IPS-18c (cell line): ENCODE measurements at regions not wholly inside any gene's neighbourhood (a gene's known extent, or its start where the extent isn't known, plus 50 kb on each side); places are given as distances from the start of the nearest gene placed in this dataset.

ENCODE experiments used
- H3K4me3 ChIP-seq: 2 replicates; pipeline ENCODE4 v1.7.0; 2013; ENCODE audit warnings: low read depth, mild to moderate bottlenecking, low read length, moderate library complexity; ENCODE audit not compliant: insufficient read depth
- H3K9me3 ChIP-seq: one replicate; pipeline ENCODE4 v1.6.1; 2013; ENCODE audit warnings: mild to moderate bottlenecking, low read length, moderate library complexity; ENCODE audit not compliant: control insufficient read depth, insufficient read depth

DNA sequence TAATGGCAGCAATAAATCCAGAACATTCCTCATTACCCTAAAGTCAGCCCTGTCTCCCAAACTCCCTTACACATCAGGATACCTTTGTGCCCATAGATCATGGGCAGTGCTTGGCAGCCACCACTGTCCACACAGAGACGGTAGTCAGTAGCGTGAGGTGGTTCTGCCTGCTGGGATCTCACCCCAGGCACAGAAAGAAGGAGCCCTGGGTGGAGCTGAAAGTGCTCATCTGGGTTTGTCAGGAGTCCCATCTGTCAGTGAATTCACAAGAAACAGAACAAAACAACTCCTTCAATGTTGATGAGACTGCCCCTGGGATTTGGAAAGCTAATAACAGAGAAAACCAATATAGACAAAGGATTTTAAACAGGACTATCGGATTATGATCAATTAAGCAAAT lies 90.2 kb upstream of the PRSS58 start:
- Histone ChIP-seq H3K9me3 (no peaks in the 10 kb centered on the region), H3K4me3 (no peak overlapping the region)

DNA sequence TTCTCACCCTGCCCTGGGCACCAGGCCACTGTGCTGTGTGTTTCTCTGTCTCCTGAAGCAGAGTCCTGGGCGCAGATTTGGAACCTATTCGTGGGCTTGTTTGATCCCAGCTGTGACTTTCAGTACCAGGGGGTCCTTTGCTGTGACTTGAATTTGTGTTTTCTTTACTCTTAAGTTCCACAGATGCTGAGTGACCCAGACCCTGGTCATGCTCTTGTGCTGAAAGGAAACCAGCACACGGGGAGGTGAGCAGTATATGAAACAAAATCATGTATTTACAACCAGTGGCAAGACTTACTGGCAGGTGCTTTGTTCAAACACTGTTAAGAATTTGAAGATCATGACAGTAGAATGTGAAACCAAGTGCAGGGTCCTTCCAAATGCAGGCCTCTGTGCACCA lies 89.2 kb upstream of the PRSS58 start:
- H3K9me3 ChIP-seq: no peaks in the 10 kb centered on the region
- H3K4me3 ChIP-seq: no peak overlapping the region

DNA sequence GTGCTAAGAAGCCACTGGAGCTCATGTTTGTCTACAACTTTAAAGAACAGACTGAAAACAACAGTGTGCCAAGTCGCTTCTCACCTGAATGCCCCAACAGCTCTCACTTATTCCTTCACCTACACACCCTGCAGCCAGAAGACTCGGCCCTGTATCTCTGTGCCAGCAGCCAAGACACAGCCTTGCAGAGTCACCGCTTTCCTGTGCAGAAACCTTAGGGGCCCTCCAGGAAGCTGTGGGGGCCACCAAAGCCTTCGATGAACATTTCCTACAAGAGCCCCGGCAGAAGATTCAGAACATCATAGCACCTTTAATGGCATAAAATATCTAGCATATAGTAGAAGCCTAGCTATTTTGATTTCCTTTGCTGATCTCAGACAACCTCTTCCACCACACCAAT lies 88.0 kb upstream of the PRSS58 start:
- Histone ChIP-seq H3K4me3 (no peak overlapping the region), H3K9me3 (no peaks in the 10 kb centered on the region)

DNA sequence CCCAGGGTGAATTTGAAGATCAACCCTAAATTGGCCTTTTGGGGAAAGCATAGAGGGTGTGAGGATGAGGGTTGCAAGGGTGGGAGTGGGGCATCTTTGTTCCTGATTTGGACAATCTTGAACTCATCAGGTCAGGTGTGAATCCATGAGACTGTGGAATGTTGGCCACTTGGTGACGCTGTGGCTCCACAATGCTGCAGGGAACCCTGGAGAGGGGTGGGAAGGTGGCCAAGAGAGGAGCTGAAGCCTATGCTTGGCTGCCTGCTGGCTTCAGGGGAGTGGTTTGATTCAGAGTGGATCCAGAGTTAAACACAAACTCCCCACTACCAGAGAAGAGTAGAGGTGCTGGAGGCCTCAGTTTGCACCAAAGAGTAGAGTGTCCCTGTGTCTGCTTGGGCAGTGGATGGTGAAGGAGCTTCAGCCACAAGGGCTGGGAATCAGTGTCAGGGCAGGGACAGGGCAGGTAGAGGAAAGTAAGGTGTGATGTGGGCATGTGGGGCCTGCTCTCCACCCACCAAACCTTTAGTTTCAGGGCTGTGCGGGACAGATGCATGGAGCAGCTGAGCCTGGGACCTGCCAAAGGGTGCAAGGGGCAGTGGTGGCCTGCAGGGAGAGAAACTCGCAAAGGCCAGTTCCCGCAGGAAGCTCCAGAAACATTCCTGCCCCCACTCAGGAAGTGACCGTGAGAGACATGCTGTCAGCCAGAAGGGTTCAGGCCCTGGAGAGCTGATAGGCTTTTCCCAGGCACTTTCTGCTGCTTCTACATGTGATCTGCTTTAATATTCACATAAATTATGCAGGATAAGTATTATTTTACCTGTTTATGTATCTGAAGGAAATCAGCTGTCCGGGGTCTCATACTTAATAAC lies 81.0 kb upstream of the PRSS58 start:
- H3K9me3 ChIP-seq: no peaks in the 10 kb centered on the region
- no peak overlapping the region for H3K4me3 ChIP-seq

DNA sequence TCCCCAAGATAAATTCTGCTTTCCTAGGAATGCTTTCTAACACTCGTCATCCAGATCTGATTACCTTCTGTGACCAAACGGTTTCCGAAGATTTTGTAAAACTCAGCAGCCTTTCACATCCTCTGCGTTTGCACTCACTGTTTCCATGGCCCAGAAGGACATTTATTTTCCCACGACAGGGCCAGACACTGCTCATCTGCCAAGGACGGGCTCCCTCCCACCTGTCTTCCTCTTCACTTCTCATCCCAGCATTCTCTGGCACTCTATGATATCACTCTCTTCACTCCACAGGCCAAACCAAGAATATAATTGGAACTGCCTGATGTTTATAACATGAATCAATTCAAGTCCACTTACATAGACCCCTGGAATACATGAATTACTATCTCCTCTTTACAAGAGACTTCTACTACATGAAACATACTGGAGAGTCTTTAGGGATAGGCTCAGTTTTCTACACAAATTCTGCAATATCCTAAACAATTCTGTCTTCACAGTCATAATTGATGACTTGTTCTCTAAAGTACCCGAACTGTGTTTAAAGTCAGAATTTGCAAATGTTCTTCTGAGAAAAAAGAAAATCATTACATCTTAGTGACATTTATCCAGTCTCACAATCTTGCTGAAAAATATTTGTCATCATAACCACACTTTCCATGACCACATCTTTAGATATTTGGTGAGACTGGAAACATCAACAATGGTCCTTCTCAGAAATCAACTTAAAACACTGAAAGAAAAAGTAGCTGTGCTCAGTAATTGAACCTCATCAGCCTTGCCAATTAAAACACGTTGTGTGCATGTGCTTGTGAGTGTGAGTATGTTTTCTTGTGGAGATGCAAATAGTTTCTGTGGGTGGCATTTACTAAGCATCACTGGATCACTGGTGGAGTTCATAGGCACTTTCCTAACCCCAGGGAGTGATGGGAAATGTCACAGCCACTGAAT lies 79.5 kb upstream of the PRSS58 start:
- Histone ChIP-seq H3K4me3 (no peak overlapping the region), H3K9me3 (no peaks in the 10 kb centered on the region)

DNA sequence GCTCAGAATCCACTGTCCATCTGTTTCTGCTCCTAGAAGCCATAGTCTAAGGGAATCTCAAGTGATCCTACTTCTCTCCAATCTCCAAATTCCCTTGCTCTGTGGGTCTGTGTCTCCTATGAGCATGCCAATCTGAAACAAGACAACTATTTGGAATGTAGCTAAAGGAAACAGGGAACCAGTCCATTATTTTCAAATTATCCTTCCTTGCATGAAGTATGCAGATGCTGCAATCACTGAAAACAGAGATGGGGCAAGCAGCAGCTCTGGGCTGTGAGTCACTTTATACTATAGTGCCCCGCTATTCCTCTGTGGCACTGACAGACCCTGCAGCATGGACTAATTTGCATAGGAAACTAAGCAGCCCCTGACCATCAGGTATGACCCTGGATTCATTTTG lies 76.9 kb upstream of the PRSS58 start:
- H3K4me3 ChIP-seq: no peak overlapping the region
- no peaks in the 10 kb centered on the region for H3K9me3 ChIP-seq

DNA sequence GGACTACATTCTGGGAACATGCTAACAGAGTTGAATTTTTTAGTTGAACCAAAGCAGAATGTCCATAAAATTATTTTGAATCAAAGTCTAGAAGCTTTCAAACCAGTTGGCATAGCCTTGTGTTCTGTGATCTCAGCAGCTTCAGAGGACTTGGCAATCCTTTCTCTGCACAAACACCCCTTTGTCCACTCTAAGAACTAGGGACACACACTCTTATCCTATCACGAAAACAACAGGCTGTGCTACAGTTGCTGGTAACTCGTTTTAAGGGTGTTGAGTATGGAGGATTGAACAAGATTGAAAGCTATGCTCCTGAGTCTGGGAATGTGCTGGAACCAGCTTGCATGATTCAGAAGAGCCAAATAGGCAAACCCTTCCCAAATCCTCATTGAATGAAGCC lies 76.4 kb upstream of the PRSS58 start:
- Histone ChIP-seq H3K4me3 (no peak overlapping the region), H3K9me3 (no peaks in the 10 kb centered on the region)

DNA sequence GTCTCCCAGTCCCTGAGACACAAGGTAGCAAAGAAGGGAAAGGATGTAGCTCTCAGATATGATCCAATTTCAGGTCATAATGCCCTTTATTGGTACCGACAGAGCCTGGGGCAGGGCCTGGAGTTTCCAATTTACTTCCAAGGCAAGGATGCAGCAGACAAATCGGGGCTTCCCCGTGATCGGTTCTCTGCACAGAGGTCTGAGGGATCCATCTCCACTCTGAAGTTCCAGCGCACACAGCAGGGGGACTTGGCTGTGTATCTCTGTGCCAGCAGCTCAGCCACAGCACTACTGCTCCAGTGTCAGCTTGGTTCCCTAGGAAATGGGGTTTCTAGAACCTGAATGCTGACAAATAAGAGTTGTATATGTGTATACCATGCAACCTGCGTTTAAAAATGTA lies 74.6 kb upstream of the PRSS58 start:
- H3K4me3 ChIP-seq: no peak overlapping the region

DNA sequence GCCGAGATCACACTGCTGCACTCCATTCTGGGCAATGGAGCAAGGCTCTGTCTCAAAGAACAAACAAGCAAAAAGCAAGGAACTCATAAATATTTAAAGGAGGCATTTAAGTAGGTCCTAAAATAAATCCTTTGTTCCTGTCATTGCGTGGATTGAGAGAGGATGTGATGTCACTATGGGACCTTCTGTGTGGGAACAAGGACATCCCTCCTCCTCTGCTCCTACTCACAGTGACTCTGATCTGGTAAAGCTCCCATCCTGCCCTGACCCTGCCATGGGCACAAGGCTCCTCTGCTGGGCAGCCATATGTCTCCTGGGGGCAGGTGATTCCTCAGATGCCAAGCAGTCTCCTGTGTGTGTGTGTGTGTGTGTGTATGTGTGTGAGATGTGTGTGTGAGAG lies 74.1 kb upstream of the PRSS58 start:
- no peak overlapping the region for H3K4me3 ChIP-seq
- no peaks in the 10 kb centered on the region for H3K9me3 ChIP-seq

More for the DNA sequence above, 74.6 kb upstream of the PRSS58 start:
- no peaks in the 10 kb centered on the region for H3K9me3 ChIP-seq

DNA sequence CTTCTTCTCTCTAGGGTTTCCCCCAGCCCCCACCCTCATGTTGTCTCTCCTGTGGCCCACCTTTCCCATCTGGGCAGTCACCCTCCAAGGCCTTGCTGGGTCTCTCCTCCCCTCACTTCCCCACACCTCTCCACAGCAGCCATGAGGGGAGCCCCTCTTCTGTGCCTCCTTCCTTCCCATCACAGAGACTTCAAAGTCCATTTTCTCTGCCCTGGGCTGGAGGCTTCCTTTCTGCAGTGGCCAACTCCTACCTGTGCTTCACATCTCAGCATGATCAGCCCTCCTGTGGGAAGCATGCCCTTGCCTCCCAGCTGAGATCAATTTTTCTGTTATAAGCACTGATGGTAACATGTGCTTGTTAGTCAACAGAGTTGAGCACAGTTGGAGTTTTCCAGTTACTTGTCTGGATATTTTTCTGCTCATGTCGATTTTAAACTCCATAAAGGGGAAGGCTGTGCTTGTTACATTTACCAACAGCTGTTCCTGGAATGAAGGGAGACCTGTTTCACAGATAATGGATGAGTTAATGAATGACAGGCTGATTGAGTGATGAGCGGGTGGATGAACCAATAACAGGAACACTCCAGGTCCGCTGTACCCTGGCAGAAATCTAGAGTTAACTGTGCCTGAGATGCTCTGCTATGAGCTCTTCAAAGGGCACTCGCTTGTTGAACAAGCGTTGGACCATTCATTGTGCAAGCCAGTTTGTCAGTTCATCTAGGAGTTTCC lies 71.4 kb upstream of the PRSS58 start:
- H3K9me3 ChIP-seq: no peaks in the 10 kb centered on the region
- H3K4me3 ChIP-seq: no peak overlapping the region

DNA sequence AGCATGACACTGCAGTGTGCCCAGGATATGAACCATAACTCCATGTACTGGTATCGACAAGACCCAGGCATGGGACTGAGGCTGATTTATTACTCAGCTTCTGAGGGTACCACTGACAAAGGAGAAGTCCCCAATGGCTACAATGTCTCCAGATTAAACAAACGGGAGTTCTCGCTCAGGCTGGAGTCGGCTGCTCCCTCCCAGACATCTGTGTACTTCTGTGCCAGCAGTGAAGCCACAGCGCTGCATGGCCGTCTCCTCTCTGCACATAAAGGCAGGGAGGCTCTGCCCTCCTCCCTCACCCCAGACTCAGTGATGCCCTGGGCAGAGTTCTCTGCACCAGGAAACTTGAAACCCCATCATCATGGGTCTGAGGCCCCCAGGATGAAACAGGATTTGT lies 70.7 kb upstream of the PRSS58 start:
- Histone ChIP-seq H3K9me3 (no peaks in the 10 kb centered on the region), H3K4me3 (no peak overlapping the region)

DNA sequence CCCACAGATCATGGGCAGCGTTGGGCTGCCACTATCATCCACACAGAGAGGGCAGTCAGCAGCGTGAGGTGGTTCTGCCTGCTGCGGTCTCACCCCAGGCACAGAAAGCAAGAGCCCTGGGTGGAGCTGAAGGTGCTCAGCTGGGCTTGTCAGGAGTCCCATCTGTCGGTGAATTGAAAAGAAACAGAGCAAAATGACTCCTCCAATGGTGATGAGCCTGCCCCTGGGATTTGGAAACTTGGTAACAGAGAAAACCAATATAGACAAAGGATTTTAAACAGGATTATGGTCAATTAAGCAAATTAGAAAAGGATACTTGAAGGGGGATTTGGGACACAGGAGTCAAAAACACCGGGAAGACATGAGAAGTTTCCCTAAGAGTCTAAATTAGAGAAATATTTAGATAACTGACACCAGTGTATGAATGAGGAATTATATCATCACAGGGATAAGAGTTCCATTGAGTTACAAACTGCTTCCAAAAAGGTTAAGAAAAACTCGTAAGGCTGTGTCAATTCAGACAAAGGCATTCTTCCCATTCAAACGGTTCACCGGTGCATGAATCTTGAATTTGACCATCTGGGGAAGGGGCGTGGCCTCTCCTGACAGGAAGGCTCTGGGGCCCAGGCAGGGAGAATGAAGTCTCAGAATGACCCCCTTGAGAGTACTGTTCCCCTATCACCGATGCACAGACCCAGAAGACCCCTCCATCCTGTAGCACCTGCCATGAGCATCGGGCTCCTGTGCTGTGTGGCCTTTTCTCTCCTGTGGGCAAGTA lies 70.0 kb upstream of the PRSS58 start:
- H3K9me3 ChIP-seq: no peaks in the 10 kb centered on the region
- H3K4me3 ChIP-seq: no peak overlapping the region

DNA sequence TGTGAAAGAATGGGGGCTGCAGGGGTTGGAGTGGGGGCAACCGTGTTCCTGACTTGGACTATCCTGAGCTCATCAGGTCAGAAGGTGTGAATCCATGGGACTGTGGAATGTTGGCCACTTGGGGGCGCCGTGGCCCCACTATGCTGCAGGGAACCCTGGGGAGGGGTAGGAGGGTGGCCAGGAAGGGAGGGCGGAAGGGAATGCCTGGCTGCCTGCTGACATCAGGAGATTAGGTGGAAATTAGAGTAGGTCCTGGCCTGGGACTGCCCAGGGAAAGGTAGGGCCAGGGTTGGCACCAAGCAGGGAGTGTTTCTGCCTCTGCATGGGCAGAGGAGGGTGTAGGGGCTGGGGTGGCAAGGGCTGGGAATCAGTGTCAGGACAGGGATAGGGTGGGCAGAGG lies 65.8 kb upstream of the PRSS58 start:
- H3K4me3 ChIP-seq: no peak overlapping the region

DNA sequence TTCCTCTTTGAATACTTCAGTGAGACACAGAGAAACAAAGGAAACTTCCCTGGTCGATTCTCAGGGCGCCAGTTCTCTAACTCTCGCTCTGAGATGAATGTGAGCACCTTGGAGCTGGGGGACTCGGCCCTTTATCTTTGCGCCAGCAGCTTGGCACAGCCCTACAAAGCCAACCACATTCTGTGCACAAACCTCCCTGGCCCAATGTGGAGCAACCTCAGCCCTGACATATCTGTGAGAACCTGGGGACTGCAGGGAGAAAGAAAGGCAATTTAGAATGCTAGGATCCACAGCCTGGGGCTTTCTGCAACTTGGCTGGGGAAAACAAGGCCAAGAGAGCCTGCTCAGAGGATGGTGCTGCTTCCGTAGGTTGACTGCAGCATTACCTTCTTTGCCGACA lies 63.5 kb upstream of the PRSS58 start:
- Histone ChIP-seq H3K4me3 (no peak overlapping the region), H3K9me3 (no peaks in the 10 kb centered on the region)

More for the DNA sequence above, 65.8 kb upstream of the PRSS58 start:
- no peaks in the 10 kb centered on the region for H3K9me3 ChIP-seq

DNA sequence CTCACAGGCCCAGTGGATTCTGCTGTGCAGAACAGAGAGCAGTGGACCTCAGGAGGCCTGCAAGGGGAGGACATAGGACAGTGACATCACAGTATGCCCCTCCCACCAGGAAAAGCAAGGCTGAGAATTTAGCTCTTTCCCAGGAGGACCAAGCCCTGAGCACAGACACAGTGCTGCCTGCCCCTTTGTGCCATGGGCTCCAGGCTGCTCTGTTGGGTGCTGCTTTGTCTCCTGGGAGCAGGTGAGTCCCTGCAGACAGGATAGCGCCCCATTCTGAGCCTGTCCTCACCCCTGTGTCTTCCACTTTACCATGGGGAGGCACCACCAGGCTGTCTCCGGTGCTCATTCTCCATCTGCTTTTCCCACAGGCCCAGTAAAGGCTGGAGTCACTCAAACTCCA lies 63.0 kb upstream of the PRSS58 start:
- no peak overlapping the region for H3K4me3 ChIP-seq

DNA sequence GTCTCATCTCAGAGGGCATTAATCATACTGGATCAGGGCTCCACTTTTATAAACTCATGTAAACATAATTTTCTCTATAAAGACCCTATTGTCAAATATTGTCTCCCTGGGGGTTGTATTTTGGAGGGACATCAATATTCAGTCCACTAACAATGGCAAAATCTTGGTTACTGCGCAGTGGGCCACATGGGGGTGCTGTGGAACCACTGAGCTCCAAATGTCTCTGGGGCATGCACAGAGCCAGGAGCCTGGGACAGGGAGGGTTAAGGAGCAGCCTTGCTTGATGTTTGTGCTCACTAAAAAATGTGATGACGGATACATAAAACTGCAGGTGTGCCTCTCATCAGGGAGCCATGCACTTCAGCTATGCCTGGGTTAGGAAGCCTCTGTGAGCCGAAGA lies 62.1 kb upstream of the PRSS58 start:
- Histone ChIP-seq H3K4me3 (no peak overlapping the region), H3K9me3 (no peaks in the 10 kb centered on the region)

More for the DNA sequence above, 63.0 kb upstream of the PRSS58 start:
- H3K9me3 ChIP-seq: no peaks in the 10 kb centered on the region

DNA sequence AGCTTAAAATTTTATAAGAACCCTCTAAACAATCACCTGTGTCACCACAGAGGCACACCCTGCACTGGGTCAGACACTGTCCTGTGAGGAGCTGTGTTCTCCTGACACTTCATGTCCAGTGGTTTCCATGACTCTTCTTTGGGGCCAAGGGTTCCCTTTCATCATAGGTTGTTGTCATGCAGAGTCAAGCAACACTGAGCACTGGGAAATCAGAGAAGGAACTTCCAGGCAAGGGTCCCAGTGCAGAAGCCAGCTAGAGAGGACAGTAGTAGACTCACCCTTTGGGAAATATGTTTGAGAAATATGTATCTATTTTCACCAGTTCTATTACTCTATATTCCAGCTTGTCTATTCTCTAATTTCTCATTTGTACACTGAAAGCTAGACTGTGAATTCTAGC lies 56.4 kb upstream of the PRSS58 start:
- no peaks in the 10 kb centered on the region for H3K9me3 ChIP-seq

More for the DNA sequence above, 56.4 kb upstream of the PRSS58 start:
- H3K4me3 ChIP-seq: no peak overlapping the region
